Neuronal stem cell (in vitro differentiated cells): ENCODE measurements at regions not wholly inside any gene's neighbourhood (a gene's known extent, or its start where the extent isn't known, plus 50 kb on each side); places are given as distances from the start of the nearest gene placed in this dataset.

Experiments
- DNase-seq: peaks from one replicate; pipeline ENCODE4 v3.0.0-alpha.2; 2013; ENCODE audit warnings: low spot score
- H2AFZ ChIP-seq: one replicate; pipeline ENCODE4 v1.6.1; 2013; ENCODE audit warnings: mild to moderate bottlenecking, low read length, inconsistent platforms
- H2AK5ac ChIP-seq: 2 replicates; pipeline ENCODE4 v1.6.1; 2013; ENCODE audit warnings: low read depth, mild to moderate bottlenecking, inconsistent platforms, low read length, moderate library complexity, mixed read lengths
- H2BK120ac ChIP-seq: 2 replicates; pipeline ENCODE4 v1.6.1; 2013; ENCODE audit warnings: low read depth, mild to moderate bottlenecking, inconsistent platforms, low read length, moderate library complexity, mixed read lengths
- H2BK12ac ChIP-seq: one replicate; pipeline ENCODE4 v1.6.1; 2013; ENCODE audit warnings: low read length, inconsistent platforms
- H2BK15ac ChIP-seq: 2 replicates; pipeline ENCODE4 v1.6.1; 2013; ENCODE audit warnings: mild to moderate bottlenecking, low read length, inconsistent platforms, mixed read lengths
- H2BK5ac ChIP-seq: one replicate; pipeline ENCODE4 v1.6.1; 2013; ENCODE audit warnings: inconsistent platforms, mild to moderate bottlenecking, low read length, moderate library complexity
- H3K14ac ChIP-seq: one replicate; pipeline ENCODE4 v1.6.1; 2013; ENCODE audit warnings: low read length, inconsistent platforms
- H3K18ac ChIP-seq: 2 replicates; pipeline ENCODE4 v1.6.1; 2013; ENCODE audit warnings: low read length, inconsistent platforms
- H3K23ac ChIP-seq: 2 replicates; pipeline ENCODE4 v1.6.1; 2013; ENCODE audit warnings: low read depth, mild to moderate bottlenecking, mixed read lengths, low read length, inconsistent platforms; ENCODE audit not compliant: poor library complexity
- H3K27ac ChIP-seq: replicated peaks from 3 replicates; pipeline ENCODE4 v1.5.1; 2013; ENCODE audit warnings: low read length, inconsistent platforms
- H3K27me3 ChIP-seq, 3 experiments: 2 replicates each; pipeline ENCODE4 v1.6.1; 2013; ENCODE audit warnings: low read length in 3 of 3, mild to moderate bottlenecking in 2 of 3, inconsistent platforms in 1 of 3, low read depth in 1 of 3, mixed read lengths in 1 of 3, moderate library complexity in 1 of 3; ENCODE audit not compliant: control insufficient read depth in 3 of 3, insufficient read depth in 3 of 3
- H3K36me3 ChIP-seq, 2 donors: replicated peaks in 1 of 2; 2 replicates each; pipeline ENCODE4 v1.6.1; 2013; ENCODE audit warnings: low read length in 2 of 2; ENCODE audit not compliant: control insufficient read depth in 2 of 2, insufficient read depth in 2 of 2
- H3K4ac ChIP-seq: 2 replicates; pipeline ENCODE4 v1.6.1; 2013; ENCODE audit warnings: inconsistent platforms, mild to moderate bottlenecking, low read length, moderate library complexity
- H3K4me1 ChIP-seq, 2 donors: 1 replicate in 1 of 2; 2 replicates in 1 of 2; pipeline ENCODE4 v1.6.1; 2013; ENCODE audit warnings: low read length in 2 of 2, low read depth in 1 of 2; ENCODE audit not compliant: control insufficient read depth in 2 of 2, insufficient read depth in 1 of 2
- H3K4me2 ChIP-seq: one replicate; pipeline ENCODE4 v1.6.1; 2013; ENCODE audit warnings: mild to moderate bottlenecking, low read length, inconsistent platforms; ENCODE audit not compliant: insufficient read depth, poor library complexity, severe bottlenecking
- H3K4me3 ChIP-seq, 2 donors: 2 replicates each; pipeline ENCODE4 v1.5.1; 2013; ENCODE audit warnings: low read length in 2 of 2, mild to moderate bottlenecking in 2 of 2, inconsistent platforms in 1 of 2, moderate library complexity in 1 of 2
- H3K79me1 ChIP-seq: one replicate; pipeline ENCODE4 v1.6.1; 2013; ENCODE audit warnings: low read depth, mild to moderate bottlenecking, inconsistent platforms, low read length, moderate library complexity
- H3K9ac ChIP-seq: one replicate; pipeline ENCODE4 v1.6.1; 2013; ENCODE audit warnings: mild to moderate bottlenecking, low read depth, low read length, inconsistent platforms; ENCODE audit not compliant: poor library complexity
- H3K9me3 ChIP-seq, 2 donors: replicated peaks in 1 of 2; 2 replicates each; pipeline versions ENCODE3 to v1.6.1; 2013; ENCODE audit warnings: low read length in 2 of 2, mild to moderate bottlenecking in 2 of 2, inconsistent platforms in 1 of 2, low read depth in 1 of 2, mixed read lengths in 1 of 2, moderate library complexity in 1 of 2; ENCODE audit not compliant: control insufficient read depth in 2 of 2, insufficient read depth in 1 of 2
- H4K8ac ChIP-seq: one replicate; pipeline ENCODE4 v1.6.1; 2013; ENCODE audit warnings: low read depth, mild to moderate bottlenecking, inconsistent platforms, low read length, moderate library complexity
- H4K91ac ChIP-seq: one replicate; pipeline ENCODE4 v1.6.1; 2013; ENCODE audit warnings: low read length, low read depth, mild to moderate bottlenecking, inconsistent platforms; ENCODE audit not compliant: poor library complexity
- WGBS, 2 donors: extraction: QIAGEN DNeasy Blood & Tissue Kit; methylation state at CpG; one replicate each; pipeline ENCODE4 v1.1.7; 2013; ENCODE audit warnings: missing lambda C conversion rate in 2 of 2, mixed read lengths in 1 of 2; ENCODE audit not compliant: insufficient read length in 2 of 2, insufficient replicate concordance in 1 of 2; ENCODE audit errors: extremely low coverage in 2 of 2; 5-methylcytosine and 5-hydroxymethylcytosine counted together

GRCh38 chr5:174500636-174501035 is 223.7 kb upstream of the MSX2 start:
- H2BK120ac ChIP-seq: no peak overlapping the region
- WGBS, 2 donors: no CpG with 5 or more reads among the region's 5 CpGs

DNA sequence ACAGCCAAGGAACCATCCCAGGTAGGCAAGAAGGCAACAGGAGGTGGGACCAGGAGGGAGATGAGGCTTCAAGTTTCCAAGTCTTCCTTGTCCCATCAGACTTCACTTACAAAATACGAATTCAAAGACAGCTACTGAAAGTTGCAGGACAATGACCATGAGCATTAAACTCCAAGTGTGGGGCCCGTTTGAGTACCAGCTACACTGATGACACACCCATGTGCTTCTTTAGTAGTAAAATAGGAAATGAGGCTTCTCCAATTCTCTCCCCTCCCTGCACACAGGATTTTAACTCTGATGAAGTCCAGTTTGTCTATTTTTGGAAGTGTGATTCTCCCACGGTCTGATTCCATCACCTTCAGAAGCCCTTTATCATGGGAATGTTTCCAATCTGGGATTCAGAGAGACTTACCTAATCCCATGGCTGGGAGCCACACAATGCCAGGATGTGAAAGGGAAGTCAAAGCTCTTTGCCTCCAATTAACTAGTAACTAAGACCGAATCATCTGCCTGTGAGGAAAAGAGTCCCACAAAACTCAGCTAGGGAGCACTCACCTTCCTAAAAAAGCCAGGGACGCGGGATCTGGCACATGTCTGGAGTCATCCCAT is 222.8 kb upstream of the MSX2 start:
- no peak for DNase-seq
- H3K4ac ChIP-seq: no peak overlapping the region
- H3K36me3 ChIP-seq: no peaks in the 10 kb centered on the region
- H3K27me3 ChIP-seq: no peaks in the 10 kb centered on the region
- H3K4me2 ChIP-seq: no peak overlapping the region
- H2BK5ac ChIP-seq: no peak overlapping the region
- H3K27ac ChIP-seq: no peak overlapping the region
- no peak overlapping the region for H2BK12ac ChIP-seq
- H3K14ac ChIP-seq: no peak overlapping the region
- no peak overlapping the region for H3K9ac ChIP-seq
- H3K4me1 ChIP-seq: no peaks in the 10 kb centered on the region
- no peak overlapping the region for H3K18ac ChIP-seq
- no peak overlapping the region for H3K23ac ChIP-seq
- no peak overlapping the region for H2BK120ac ChIP-seq
- no peak overlapping the region for H2AFZ ChIP-seq
- H4K8ac ChIP-seq: no peak overlapping the region
- WGBS, 2 donors: no CpG with 5 or more reads among the region's 6 CpGs
- no peaks in the 10 kb centered on the region for H3K79me1 ChIP-seq
- no peak overlapping the region for H4K91ac ChIP-seq
- H2BK15ac ChIP-seq: no peak overlapping the region
- no peaks in the 10 kb centered on the region for H3K9me3 ChIP-seq
- H3K4me3 ChIP-seq: no peak overlapping the region
- no peak overlapping the region for H2AK5ac ChIP-seq

More at GRCh38 chr5:174500636-174501035, 223.7 kb upstream of the MSX2 start:
- Histone ChIP-seq H3K9me3 (no peaks in the 10 kb centered on the region), H4K91ac (no peak overlapping the region), H3K4me1 (no peaks in the 10 kb centered on the region), H2BK5ac (no peak overlapping the region), H3K4ac (no peak overlapping the region), H3K79me1 (no peaks in the 10 kb centered on the region), H3K14ac (no peak overlapping the region), H3K4me3 (no peak overlapping the region), H2AK5ac (no peak overlapping the region), H2BK15ac (no peak overlapping the region), H2AFZ (no peak overlapping the region), H3K27me3 (no peaks in the 10 kb centered on the region), H3K18ac (no peak overlapping the region), H3K23ac (no peak overlapping the region), H3K27ac (no peak overlapping the region), H2BK12ac (no peak overlapping the region), H3K4me2 (no peak overlapping the region), H3K9ac (no peak overlapping the region), H3K36me3 (no peaks in the 10 kb centered on the region), H4K8ac (no peak overlapping the region)
- DNase-seq: no peak

GRCh38 chr5:174503086-174503460 is 221.3 kb upstream of the MSX2 start:
- Histone ChIP-seq H3K18ac (no peak overlapping the region), H2BK15ac (no peak overlapping the region), H3K9me3 (no peaks in the 10 kb centered on the region), H3K4me2 (no peak overlapping the region), H3K36me3 (no peaks in the 10 kb centered on the region), H2BK120ac (no peak overlapping the region), H3K27me3 (no peaks in the 10 kb centered on the region), H3K14ac (no peak overlapping the region), H2BK5ac (no peak overlapping the region), H3K23ac (no peak overlapping the region), H2AK5ac (no peak overlapping the region), H3K9ac (no peak overlapping the region), H3K4me3 (no peak overlapping the region), H3K4me1 (no peaks in the 10 kb centered on the region), H2AFZ (no peak overlapping the region), H3K27ac (no peak overlapping the region), H3K79me1 (no peaks in the 10 kb centered on the region), H4K91ac (no peak overlapping the region), H2BK12ac (no peak overlapping the region), H4K8ac (no peak overlapping the region), H3K4ac (no peak overlapping the region)
- DNase-seq: no peak

GRCh38 chr5:174503461-174504265 is 220.7 kb upstream of the MSX2 start:
- Histone ChIP-seq H3K4me2 (no peak overlapping the region), H2AFZ (no peak overlapping the region), H2BK12ac (no peak overlapping the region), H4K91ac (no peak overlapping the region), H3K4ac (no peak overlapping the region), H3K27ac (no peak overlapping the region), H3K4me1 (no peaks in the 10 kb centered on the region), H3K9me3 (no peaks in the 10 kb centered on the region), H2BK15ac (no peak overlapping the region), H3K4me3 (no peak overlapping the region), H3K27me3 (no peaks in the 10 kb centered on the region), H4K8ac (no peak overlapping the region), H3K18ac (no peak overlapping the region), H2BK120ac (no peak overlapping the region), H2BK5ac (no peak overlapping the region), H3K14ac (no peak overlapping the region), H3K9ac (no peak overlapping the region), H2AK5ac (no peak overlapping the region), H3K23ac (no peak overlapping the region), H3K79me1 (no peaks in the 10 kb centered on the region), H3K36me3 (no peaks in the 10 kb centered on the region)
- no peak for DNase-seq
- no CpG with 5 or more reads among the region's 17 CpGs for WGBS, 2 donors
